ENCODE measurements at regions not wholly inside any gene's neighbourhood (a gene's known extent, or its start where the extent isn't known, plus 50 kb on each side); places are given as distances from the start of the nearest gene placed in this dataset.

GRCh38 chr5:173771725-173772383 lies 116.3 kb upstream of the CPEB4 start:
- TF ChIP-seq CTCF (conservative IDR thresholded peaks at IDR 0.05; ENCODE audit: low read depth, low read length) (no peak), POLR2A (IDR thresholded peaks at IDR 0.05; ENCODE audit: low read depth, low read length) (no peak), MAZ (IDR thresholded peaks at IDR 0.05; ENCODE audit: borderline replicate concordance, low read depth, low read length) (no peak), RCOR1 (IDR thresholded peaks at IDR 0.05; ENCODE audit: insufficient replicate concordance, low read length) (no peak), ELK1 (IDR thresholded peaks at IDR 0.05; ENCODE audit: borderline replicate concordance, low read depth, low read length) (no peak), SMC3 (IDR thresholded peaks at IDR 0.05; ENCODE audit: low read depth, low read length) (no peak), CHD1 (IDR thresholded peaks at IDR 0.05; ENCODE audit: low read depth, low read length) (no peak), RAD21 (IDR thresholded peaks at IDR 0.05; ENCODE audit: low read length) (no peak), USF2 (IDR thresholded peaks at IDR 0.05; ENCODE audit: low read depth, low read length) (no peak), RFX5 (IDR thresholded peaks at IDR 0.05; ENCODE audit: low read depth, low read length) (no peak), BHLHE40 (IDR thresholded peaks at IDR 0.05; ENCODE audit: low read depth, low read length) (no peak)
